ENCODE measurements at regions not wholly inside any gene's neighbourhood (a gene's known extent, or its start where the extent isn't known, plus 50 kb on each side); places are given as distances from the start of the nearest gene placed in this dataset.

DNA sequence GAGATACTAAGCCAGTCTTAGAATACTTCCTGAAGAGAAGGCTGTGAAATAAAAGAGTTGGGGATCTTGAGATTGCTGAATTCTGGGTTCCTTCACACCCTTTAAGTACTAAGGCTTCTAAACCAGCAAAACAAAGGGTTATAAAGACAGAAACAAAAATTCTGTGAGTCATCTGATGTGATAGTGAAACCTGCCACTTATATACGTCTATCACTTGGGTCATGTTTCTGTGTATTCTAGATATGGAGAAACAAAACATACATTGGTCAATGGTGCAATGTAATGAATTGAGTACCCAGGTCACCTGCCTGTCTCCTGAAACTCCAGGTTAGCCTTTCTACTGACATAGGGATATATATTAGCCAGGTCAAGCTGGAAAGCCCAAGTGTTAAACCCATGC lies 319.3 kb upstream of the GRAMD2B start:
- H3K4me2 ChIP-seq (ENCODE audit: control insufficient read depth, insufficient read depth): no peak overlapping the region
- no peaks in the 10 kb centered on the region for H4K20me1 ChIP-seq (ENCODE audit: control insufficient read depth, insufficient read depth)
- intact Hi-C loops (cut with micrococcal nuclease; ENCODE audit: unreplicated experiment) (no loop called here), in situ Hi-C loops (cut with MboI) (no loop called here)
- no peaks in the 10 kb centered on the region for H3K79me2 ChIP-seq (ENCODE audit: control insufficient read depth, insufficient read depth, low read length)
- no peaks in the 10 kb centered on the region for H3K4me1 ChIP-seq (ENCODE audit: control insufficient read depth, insufficient read depth, low read length)
- FAIRE-seq (peak; percentile 13), DNase-seq (ENCODE audit: low read depth, low spot score) (no peak), ATAC-seq (peak; percentile 36)
- H2AFZ ChIP-seq (ENCODE audit: control insufficient read depth, low read depth, low read length): no peak overlapping the region
- WGBS (ENCODE audit: insufficient coverage, insufficient replicate concordance, low lambda C conversion rate, missing lambda C conversion rate): 0% methylated on average over 1 of the region's 1 CpG
- ChIA-PET CTCF (no interaction called here), SMC1A (ENCODE audit: uncharacterized antibody, unreplicated experiment) (no interaction called here), RAD21 (ENCODE audit: unreplicated experiment) (no interaction called here), POLR2A (no interaction called here)
- no TSS peak for BruUV-seq (replicated peaks)
- TF ChIP-seq SUPT20H (IDR thresholded peaks at IDR 0.05; ENCODE audit: borderline replicate concordance, control insufficient read depth, low read depth, low read length): no peak
- TF ChIP-seq, protein P1, sequence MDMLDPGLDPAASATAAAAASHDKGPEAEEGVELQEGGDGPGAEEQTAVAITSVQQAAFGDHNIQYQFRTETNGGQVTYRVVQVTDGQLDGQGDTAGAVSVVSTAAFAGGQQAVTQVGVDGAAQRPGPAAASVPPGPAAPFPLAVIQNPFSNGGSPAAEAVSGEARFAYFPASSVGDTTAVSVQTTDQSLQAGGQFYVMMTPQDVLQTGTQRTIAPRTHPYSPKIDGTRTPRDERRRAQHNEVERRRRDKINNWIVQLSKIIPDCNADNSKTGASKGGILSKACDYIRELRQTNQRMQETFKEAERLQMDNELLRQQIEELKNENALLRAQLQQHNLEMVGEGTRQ (IDR thresholded peaks at IDR 0.05; ENCODE audit: borderline replicate concordance, low read depth, low read length): no peak
- TF ChIP-seq E2F8 (IDR thresholded peaks at IDR 0.05; ENCODE audit: low read depth, partially characterized antibody): no peak
- TF ChIP-seq, protein P2, sequence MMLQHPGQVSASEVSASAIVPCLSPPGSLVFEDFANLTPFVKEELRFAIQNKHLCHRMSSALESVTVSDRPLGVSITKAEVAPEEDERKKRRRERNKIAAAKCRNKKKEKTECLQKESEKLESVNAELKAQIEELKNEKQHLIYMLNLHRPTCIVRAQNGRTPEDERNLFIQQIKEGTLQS (IDR thresholded peaks at IDR 0.05; ENCODE audit: borderline replicate concordance, extremely low read depth, low read depth, low read length): no peak
- TF ChIP-seq, protein P3, sequence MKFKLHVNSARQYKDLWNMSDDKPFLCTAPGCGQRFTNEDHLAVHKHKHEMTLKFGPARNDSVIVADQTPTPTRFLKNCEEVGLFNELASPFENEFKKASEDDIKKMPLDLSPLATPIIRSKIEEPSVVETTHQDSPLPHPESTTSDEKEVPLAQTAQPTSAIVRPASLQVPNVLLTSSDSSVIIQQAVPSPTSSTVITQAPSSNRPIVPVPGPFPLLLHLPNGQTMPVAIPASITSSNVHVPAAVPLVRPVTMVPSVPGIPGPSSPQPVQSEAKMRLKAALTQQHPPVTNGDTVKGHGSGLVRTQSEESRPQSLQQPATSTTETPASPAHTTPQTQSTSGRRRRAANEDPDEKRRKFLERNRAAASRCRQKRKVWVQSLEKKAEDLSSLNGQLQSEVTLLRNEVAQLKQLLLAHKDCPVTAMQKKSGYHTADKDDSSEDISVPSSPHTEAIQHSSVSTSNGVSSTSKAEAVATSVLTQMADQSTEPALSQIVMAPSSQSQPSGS (IDR thresholded peaks at IDR 0.05; ENCODE audit: low read length): no peak
- TF ChIP-seq RAD51 (IDR thresholded peaks at IDR 0.05): no peak
- no peak for TF ChIP-seq JUNB (IDR thresholded peaks at IDR 0.05)
- TF ChIP-seq, protein P4, sequence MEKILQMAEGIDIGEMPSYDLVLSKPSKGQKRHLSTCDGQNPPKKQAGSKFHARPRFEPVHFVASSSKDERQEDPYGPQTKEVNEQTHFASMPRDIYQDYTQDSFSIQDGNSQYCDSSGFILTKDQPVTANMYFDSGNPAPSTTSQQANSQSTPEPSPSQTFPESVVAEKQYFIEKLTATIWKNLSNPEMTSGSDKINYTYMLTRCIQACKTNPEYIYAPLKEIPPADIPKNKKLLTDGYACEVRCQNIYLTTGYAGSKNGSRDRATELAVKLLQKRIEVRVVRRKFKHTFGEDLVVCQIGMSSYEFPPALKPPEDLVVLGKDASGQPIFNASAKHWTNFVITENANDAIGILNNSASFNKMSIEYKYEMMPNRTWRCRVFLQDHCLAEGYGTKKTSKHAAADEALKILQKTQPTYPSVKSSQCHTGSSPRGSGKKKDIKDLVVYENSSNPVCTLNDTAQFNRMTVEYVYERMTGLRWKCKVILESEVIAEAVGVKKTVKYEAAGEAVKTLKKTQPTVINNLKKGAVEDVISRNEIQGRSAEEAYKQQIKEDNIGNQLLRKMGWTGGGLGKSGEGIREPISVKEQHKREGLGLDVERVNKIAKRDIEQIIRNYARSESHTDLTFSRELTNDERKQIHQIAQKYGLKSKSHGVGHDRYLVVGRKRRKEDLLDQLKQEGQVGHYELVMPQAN (conservative IDR thresholded peaks at IDR 0.05): no peak
- no peak for TF ChIP-seq ZZZ3 (IDR thresholded peaks at IDR 0.05; ENCODE audit: control insufficient read depth, insufficient read length, low read depth)
- TF ChIP-seq MAX (IDR thresholded peaks at IDR 0.05; ENCODE audit: low read depth, low read length): no peak
- no peak for TF ChIP-seq PAX8 (IDR thresholded peaks at IDR 0.05)
- no peak for TF ChIP-seq YBX1 (IDR thresholded peaks at IDR 0.05)
- no peak for TF ChIP-seq E4F1 (IDR thresholded peaks at IDR 0.05; ENCODE audit: borderline replicate concordance, partially characterized antibody)
- TF ChIP-seq MTA2 (IDR thresholded peaks at IDR 0.05; ENCODE audit: low read depth): no peak
- no peak for TF ChIP-seq EED (IDR thresholded peaks at IDR 0.05; ENCODE audit: low read depth)
- no peaks in the 10 kb centered on the region for H3K36me3 ChIP-seq (ENCODE audit: control insufficient read depth in 2 of 2, insufficient read depth in 2 of 2, low read length in 1 of 2)
- H3K4me3 ChIP-seq: no peak overlapping the region
- no peak overlapping the region for H3K9ac ChIP-seq (ENCODE audit: control insufficient read depth, insufficient read depth, low read length)
- no peaks in the 10 kb centered on the region for H3K9me3 ChIP-seq (replicated peaks; ENCODE audit: control insufficient read depth, insufficient read depth, low read length)
- H3K27ac ChIP-seq (ENCODE audit: control insufficient read depth, insufficient read depth): no peak overlapping the region
- no peaks in the 10 kb centered on the region; a peak in 1 of 4 replicates for H3K27me3 ChIP-seq (replicated peaks in 1 of 2; ENCODE audit: control insufficient read depth in 2 of 2, insufficient read depth in 2 of 2, low read length in 1 of 2)

All from GM12878 (cell line).